PC-9 (cell line): ENCODE measurements at regions not wholly inside any gene's neighbourhood (a gene's known extent, or its start where the extent isn't known, plus 50 kb on each side); places are given as distances from the start of the nearest gene placed in this dataset.

Experiments used
- BruUV-seq: library from RNA; stranded (reverse); fragments of 400-500 nt; replicated peaks from 2 replicates; lab custom pipeline; 2021; lab: Mats Ljungman, UMichigan
- CTCF ChIA-PET: fragments of 300-600 bp; sonication (Branson Sonifier 250); formaldehyde crosslinking; loops from one replicate; lab custom pipeline; 2022; ENCODE audit warnings: antibody characterized with exemption; lab: Charles Lee
- POLR2A ChIA-PET: fragments of 300-600 bp; sonication (Branson Sonifier 250); formaldehyde crosslinking; loops from one replicate; lab custom pipeline; 2022; ENCODE audit warnings: antibody characterized with exemption; ENCODE audit not compliant: unreplicated experiment; lab: Charles Lee
- DNase-seq, 2 experiments: peaks; one replicate each; pipeline versions ENCODE4 v3.0.0 to v3.0.0-alpha.2; 2015 to 2022; ENCODE audit warnings: mixed read lengths in 1 of 2
- H2AFZ ChIP-seq: fragments of 200-600 bp; sonication (generic); 2 replicates; pipeline ENCODE4 v1.8.1; 2017; ENCODE audit warnings: antibody characterized with exemption
- H3F3A ChIP-seq: fragments of 200-600 bp; sonication (generic); 2 replicates; pipeline ENCODE4 v1.8.1; 2017; ENCODE audit warnings: antibody characterized with exemption, mild to moderate bottlenecking, low read depth; ENCODE audit not compliant: insufficient read depth
- H3K27ac ChIP-seq: fragments of 200-600 bp; sonication (generic); 2 replicates; pipeline ENCODE4 v1.6.1; 2016; ENCODE audit warnings: mixed run types
- H3K27me3 ChIP-seq: fragments of 200-600 bp; sonication (generic); 2 replicates; pipeline ENCODE4 v1.6.1; 2016; ENCODE audit warnings: low read depth, mixed run types; ENCODE audit not compliant: insufficient read depth
- H3K36me3 ChIP-seq: fragments of 200-600 bp; sonication (generic); 2 replicates; pipeline ENCODE4 v1.6.1; 2016; ENCODE audit warnings: low read depth, mixed run types
- H3K4me1 ChIP-seq: fragments of 200-600 bp; sonication (generic); replicated peaks from 2 replicates; pipeline ENCODE4 v1.6.1; 2016; ENCODE audit warnings: mixed run types; ENCODE audit not compliant: insufficient read depth
- H3K4me2 ChIP-seq: fragments of 200-600 bp; sonication (generic); 2 replicates; pipeline ENCODE4 v1.6.1; 2017; ENCODE audit warnings: mixed run types
- H3K4me3 ChIP-seq: fragments of 200-600 bp; sonication (generic); 2 replicates; pipeline ENCODE4 v1.6.1; 2016; ENCODE audit warnings: mixed run types
- H3K79me2 ChIP-seq: fragments of 200-600 bp; sonication (generic); 2 replicates; pipeline ENCODE4 v1.6.1; 2017; ENCODE audit warnings: low read depth, mixed run types
- H3K9me2 ChIP-seq: fragments of 200-600 bp; sonication (generic); 2 replicates; pipeline ENCODE4 v1.8.1; 2017; ENCODE audit warnings: mild to moderate bottlenecking; ENCODE audit not compliant: insufficient read depth
- H3K9me3 ChIP-seq: fragments of 200-600 bp; sonication (generic); 2 replicates; pipeline ENCODE4 v1.8.1; 2016; ENCODE audit warnings: low read depth; ENCODE audit not compliant: insufficient read depth
- H4K20me1 ChIP-seq: fragments of 200-600 bp; sonication (generic); 2 replicates; pipeline ENCODE4 v1.8.1; 2017; ENCODE audit not compliant: insufficient read depth
- CTCF ChIP-seq: fragments of 200-600 bp; sonication (generic); conservative IDR thresholded peaks from 2 replicates; pipeline ENCODE4 v1.6.1; 2017; ENCODE audit warnings: mixed run types, antibody characterized with exemption, mild to moderate bottlenecking, moderate library complexity
- EZH2 ChIP-seq: fragments of 200-600 bp; sonication (generic); IDR thresholded peaks from 2 replicates; pipeline ENCODE4 v1.8.0; 2017; ENCODE audit warnings: antibody characterized with exemption, low read depth
- intact Hi-C: fragments of 100-400 bp; cut with micrococcal nuclease; formaldehyde crosslinking; loops from one replicate; pipeline ENCODE4 v1.10.0; 2022; ENCODE audit not compliant: unreplicated experiment

DNA sequence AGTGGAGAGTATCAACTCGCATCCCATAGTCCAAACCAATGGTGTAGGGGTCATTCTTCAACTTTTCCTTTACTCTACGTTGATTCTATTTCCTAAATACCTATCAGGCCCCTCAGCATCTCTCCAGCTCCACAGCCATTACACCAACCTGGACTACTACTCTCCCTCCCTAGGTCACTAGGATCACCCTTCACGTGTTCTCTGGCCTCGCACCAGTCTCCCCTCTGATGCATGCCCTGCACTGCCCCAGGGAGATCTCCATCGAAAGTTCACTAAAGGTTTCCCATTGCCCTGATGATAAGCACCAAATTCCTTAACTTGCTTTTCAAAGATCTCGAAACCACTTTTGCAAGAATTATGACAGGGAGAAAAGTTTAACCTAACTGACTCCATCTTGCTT lies 421.5 kb downstream of the TSHZ3 start:
- no peaks in the 10 kb centered on the region for H3F3A ChIP-seq

GRCh38 chr19:30924670-30925069 lies 424.6 kb downstream of the TSHZ3 start:
- H3K36me3 ChIP-seq: no peaks in the 10 kb centered on the region
- no peaks in the 10 kb centered on the region for H3K4me1 ChIP-seq
- H3K4me3 ChIP-seq: no peak overlapping the region
- BruUV-seq: no TSS peak
- no peak overlapping the region for H3K4me2 ChIP-seq
- H4K20me1 ChIP-seq: no peaks in the 10 kb centered on the region
- H3K79me2 ChIP-seq: no peaks in the 10 kb centered on the region
- ChIA-PET POLR2A (no interaction called here), CTCF (no interaction called here)
- H2AFZ ChIP-seq: no peak overlapping the region
- H3K9me2 ChIP-seq: no peaks in the 10 kb centered on the region
- intact Hi-C loops: no loop called here
- no peaks in the 10 kb centered on the region for H3F3A ChIP-seq
- H3K27me3 ChIP-seq: no peaks in the 10 kb centered on the region; the same call in 1 of the 2 replicates
- H3K9me3 ChIP-seq: no peaks in the 10 kb centered on the region
- no peak for TF ChIP-seq CTCF
- no peak for TF ChIP-seq EZH2
- DNase-seq: no peak
- no peak overlapping the region for H3K27ac ChIP-seq

More for the DNA sequence above, 421.5 kb downstream of the TSHZ3 start:
- H3K79me2 ChIP-seq: no peaks in the 10 kb centered on the region
- no peaks in the 10 kb centered on the region for H4K20me1 ChIP-seq
- H3K27me3 ChIP-seq: no peaks in the 10 kb centered on the region; the same call in 1 of the 2 replicates
- no peak overlapping the region for H2AFZ ChIP-seq
- H3K9me2 ChIP-seq: no peaks in the 10 kb centered on the region
- H3K9me3 ChIP-seq: no peaks in the 10 kb centered on the region
- H3K4me1 ChIP-seq: no peaks in the 10 kb centered on the region
- DNase-seq: no peak
- intact Hi-C loops: no loop called here
- CTCF ChIA-PET: no interaction called here
- BruUV-seq: no TSS peak
- POLR2A ChIA-PET: no interaction called here
- no peaks in the 10 kb centered on the region for H3K36me3 ChIP-seq
- H3K4me2 ChIP-seq: no peak overlapping the region
- no peak for TF ChIP-seq CTCF
- no peak for TF ChIP-seq EZH2
- no peak overlapping the region for H3K4me3 ChIP-seq
- no peak overlapping the region for H3K27ac ChIP-seq

DNA sequence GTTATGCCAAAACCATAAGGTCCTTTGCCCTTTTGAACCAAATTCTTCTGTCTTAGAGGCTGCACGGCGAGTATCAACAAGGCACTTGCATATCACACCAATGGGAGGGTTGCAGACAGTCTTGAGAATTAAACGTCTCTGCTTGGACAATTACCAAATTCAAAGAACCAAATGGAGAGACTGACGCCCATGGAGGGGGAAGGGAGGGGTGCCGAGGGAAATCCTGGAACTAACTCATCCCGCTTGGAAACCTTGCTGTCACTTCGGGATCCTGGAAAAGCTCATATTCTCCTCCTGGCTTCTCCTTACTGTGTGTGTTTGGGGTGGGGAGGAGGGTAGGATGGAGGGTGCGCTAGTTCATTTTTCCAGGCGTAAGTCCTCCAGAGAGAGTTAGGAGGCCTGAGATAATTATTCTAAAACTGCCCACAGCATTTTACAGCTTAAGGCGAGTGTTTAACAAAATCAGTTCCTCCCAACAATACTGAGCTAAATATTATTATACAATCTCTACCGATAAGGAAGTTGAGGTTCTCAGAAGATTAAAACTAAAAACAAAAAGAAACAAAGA lies 425.1 kb downstream of the TSHZ3 start:
- Histone ChIP-seq H3K36me3 (no peaks in the 10 kb centered on the region), H3K9me3 (no peaks in the 10 kb centered on the region), H3K79me2 (no peaks in the 10 kb centered on the region), H2AFZ (no peak overlapping the region), H4K20me1 (no peaks in the 10 kb centered on the region), H3K4me2 (no peak overlapping the region), H3F3A (no peaks in the 10 kb centered on the region), H3K9me2 (no peaks in the 10 kb centered on the region), H3K27me3 (peaks cover 3% of the 10 kb centered on the region), H3K4me1 (no peaks in the 10 kb centered on the region), H3K27ac (no peak overlapping the region), H3K4me3 (no peak overlapping the region)
- no peak for DNase-seq
- intact Hi-C loops: no loop called here
- POLR2A ChIA-PET: no interaction called here
- no TSS peak for BruUV-seq
- CTCF ChIA-PET: no interaction called here
- no peak for TF ChIP-seq EZH2
- TF ChIP-seq CTCF: no peak
